ENCODE measurements at regions not wholly inside any gene's neighbourhood (a gene's known extent, or its start where the extent isn't known, plus 50 kb on each side); places are given as distances from the start of the nearest gene placed in this dataset.

DNA sequence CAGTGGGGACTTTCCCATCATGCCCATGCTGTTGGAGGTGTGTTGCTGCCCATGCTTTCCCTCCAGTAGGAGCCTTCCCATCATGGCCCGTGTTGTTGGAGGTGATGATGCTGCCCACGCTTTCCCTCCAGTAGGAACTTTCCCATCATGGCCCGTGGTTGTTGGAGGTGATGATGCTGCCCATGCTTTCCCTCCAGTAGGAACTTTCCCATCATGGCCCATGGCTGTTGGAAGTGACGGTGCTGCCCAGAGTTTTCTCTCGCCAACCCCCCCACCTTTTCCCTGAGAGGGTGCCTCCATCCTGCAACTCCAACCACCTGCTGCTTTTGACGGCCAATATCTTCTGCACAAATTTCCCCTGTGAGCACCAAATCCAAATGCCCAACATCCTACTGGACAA, 205.7 kb downstream of the TOMM20 start:
- DNase-seq (ENCODE audit: low spot score): no peak
- no peak for TF ChIP-seq CTCF (IDR thresholded peaks at IDR 0.05; ENCODE audit: extremely low read depth, missing control alignments)

DNA sequence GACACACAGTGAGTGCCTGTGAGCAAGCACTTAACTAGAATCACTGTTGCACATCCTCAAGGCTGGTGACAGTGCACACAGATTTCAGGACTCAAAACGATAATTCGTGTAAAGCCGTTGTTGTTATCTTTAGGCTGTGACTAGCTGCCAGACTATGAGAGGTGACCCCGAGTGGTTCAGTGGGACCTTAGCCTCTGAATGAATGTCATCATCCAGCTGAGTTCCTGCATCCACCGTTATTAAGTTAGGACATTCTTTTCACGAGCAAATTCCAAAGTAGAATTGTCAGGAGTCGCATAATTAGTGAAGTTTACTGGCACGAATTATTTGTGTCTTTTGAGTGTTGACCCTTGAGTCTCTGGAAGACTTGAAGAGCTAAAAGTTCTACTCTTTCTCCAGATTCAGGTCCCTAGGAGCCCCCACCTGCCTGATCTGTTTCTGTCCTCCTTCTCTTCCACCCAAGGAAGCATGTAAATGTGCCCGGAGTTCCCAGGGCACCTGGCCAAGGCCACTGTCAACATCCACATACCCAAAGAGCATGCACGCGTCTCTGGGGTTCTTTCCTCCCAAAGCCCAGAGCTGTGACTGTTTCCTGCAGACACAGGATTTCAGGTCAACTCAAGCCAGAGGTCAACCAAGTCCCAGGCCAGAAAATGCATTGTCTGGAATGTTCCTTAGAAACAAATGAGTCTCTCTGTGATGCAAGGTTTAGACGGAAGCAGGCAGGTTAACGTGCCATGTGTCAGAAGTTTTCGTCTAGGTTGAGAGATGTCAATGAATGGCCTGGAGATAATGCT, 207.2 kb downstream of the TOMM20 start:
- no peak for DNase-seq (ENCODE audit: low spot score)
- no peak for TF ChIP-seq CTCF (IDR thresholded peaks at IDR 0.05; ENCODE audit: extremely low read depth, missing control alignments)

DNA sequence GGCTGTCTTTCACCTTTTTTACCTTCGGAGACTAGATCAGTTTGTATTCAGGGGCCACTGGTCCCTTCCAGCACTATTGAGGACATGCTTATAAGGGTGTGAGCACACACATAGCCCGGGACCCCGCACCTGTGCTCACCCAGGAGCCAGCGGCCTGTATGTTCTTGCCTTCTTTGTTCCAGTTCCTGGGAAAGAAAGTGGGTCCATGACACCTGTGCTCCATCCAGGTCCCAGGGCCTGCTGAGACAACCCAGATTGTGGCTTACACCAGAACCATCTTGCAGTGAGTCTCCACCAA, 207.8 kb downstream of the TOMM20 start:
- no peak for DNase-seq (ENCODE audit: low spot score)
- no peak for TF ChIP-seq CTCF (IDR thresholded peaks at IDR 0.05; ENCODE audit: extremely low read depth, missing control alignments)

- no peak for DNase-seq (ENCODE audit: low spot score)
- no peak for TF ChIP-seq CTCF (IDR thresholded peaks at IDR 0.05; ENCODE audit: extremely low read depth, missing control alignments)
Observed at GRCh38 chr1:234920136-234920842, 208.3 kb downstream of the TOMM20 start.

DNA sequence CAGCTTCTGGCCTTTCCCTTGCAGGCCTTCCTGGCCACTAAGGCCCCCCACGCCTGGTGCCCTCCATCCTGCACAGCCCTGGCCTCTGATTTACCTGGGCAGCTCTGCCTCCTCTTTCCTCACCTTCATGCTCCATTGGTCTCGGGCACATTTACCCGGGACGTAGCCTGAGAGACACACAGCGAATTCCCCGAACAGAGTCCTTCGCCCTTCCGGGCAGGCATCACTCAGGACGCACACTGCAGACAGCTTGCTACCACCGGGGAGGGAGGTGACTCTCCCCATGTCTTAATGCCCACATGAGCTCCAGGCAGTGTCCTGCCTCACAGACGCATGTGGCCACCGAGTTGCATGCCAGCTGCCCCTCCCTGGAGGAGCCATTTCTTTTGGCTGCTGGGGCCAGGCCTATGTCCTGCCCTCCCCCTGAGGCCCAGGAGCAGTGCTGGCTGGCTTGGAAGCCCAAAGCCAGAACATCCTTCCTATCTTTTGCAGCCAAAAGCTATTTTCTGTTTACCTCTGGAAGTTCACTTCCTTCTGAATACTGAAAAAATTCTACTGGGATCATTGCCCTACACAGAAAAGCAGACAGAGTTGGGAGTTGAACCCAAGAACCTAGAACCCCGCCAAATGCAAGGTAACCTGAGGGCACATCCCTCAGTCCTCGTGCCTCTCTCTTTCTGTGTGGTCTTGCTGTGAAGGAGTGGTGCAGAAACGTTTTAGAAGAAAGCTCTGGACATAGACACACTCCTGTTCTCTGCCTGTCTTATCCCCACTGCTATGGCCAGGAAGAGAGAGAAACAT, 209.5 kb downstream of the TOMM20 start:
- no peak for DNase-seq (ENCODE audit: low spot score)
- no peak for TF ChIP-seq CTCF (IDR thresholded peaks at IDR 0.05; ENCODE audit: extremely low read depth, missing control alignments)

- TF ChIP-seq CTCF (IDR thresholded peaks at IDR 0.05; ENCODE audit: extremely low read depth, missing control alignments): no peak
- no peak for DNase-seq (ENCODE audit: low spot score)
Observed at GRCh38 chr1:234918181-234918841, 210.3 kb downstream of the TOMM20 start.
